ENCODE measurements at regions not wholly inside any gene's neighbourhood (a gene's known extent, or its start where the extent isn't known, plus 50 kb on each side); places are given as distances from the start of the nearest gene placed in this dataset.

DNA sequence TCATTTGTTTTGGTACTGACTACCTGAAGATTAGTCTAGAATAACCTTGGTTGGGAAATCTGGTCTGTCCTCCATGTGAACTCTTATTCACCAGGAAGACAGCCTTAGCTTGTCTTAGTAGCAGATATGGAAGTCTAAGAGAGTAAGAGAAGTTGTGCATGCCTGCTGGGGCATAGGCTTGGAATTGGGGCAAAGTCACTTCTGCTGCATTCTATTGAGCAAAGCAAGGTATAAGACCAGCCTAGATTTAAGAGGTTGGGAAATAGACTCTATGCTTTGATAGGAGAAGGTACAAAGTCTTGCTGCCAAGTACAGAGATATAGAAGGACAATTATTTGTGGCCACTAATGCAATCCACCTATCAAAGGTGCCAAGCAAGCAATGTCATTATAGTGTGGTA, 464.0 kb upstream of the BOD1L1 start:
- no peaks in the 10 kb centered on the region for H3K27me3 ChIP-seq (ENCODE audit: insufficient read depth, low read depth)
- H3K27ac ChIP-seq = no peak overlapping the region
- DNase-seq = no peak
- H3K4me2 ChIP-seq = no peak overlapping the region
- H3K79me2 ChIP-seq (ENCODE audit: low read depth) = no peaks in the 10 kb centered on the region
- no peaks in the 10 kb centered on the region for H3K9me2 ChIP-seq (ENCODE audit: insufficient read depth)
- no peaks in the 10 kb centered on the region for H3F3A ChIP-seq (ENCODE audit: insufficient read depth, low read depth)
- H3K4me3 ChIP-seq = no peak overlapping the region
- H3K36me3 ChIP-seq (ENCODE audit: low read depth) = no peaks in the 10 kb centered on the region
- no TSS peak for BruUV-seq (replicated peaks)
- TF ChIP-seq EZH2 (IDR thresholded peaks at IDR 0.05; ENCODE audit: low read depth) = no peak
- TF ChIP-seq, protein P1, sequence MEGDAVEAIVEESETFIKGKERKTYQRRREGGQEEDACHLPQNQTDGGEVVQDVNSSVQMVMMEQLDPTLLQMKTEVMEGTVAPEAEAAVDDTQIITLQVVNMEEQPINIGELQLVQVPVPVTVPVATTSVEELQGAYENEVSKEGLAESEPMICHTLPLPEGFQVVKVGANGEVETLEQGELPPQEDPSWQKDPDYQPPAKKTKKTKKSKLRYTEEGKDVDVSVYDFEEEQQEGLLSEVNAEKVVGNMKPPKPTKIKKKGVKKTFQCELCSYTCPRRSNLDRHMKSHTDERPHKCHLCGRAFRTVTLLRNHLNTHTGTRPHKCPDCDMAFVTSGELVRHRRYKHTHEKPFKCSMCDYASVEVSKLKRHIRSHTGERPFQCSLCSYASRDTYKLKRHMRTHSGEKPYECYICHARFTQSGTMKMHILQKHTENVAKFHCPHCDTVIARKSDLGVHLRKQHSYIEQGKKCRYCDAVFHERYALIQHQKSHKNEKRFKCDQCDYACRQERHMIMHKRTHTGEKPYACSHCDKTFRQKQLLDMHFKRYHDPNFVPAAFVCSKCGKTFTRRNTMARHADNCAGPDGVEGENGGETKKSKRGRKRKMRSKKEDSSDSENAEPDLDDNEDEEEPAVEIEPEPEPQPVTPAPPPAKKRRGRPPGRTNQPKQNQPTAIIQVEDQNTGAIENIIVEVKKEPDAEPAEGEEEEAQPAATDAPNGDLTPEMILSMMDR (conservative IDR thresholded peaks at IDR 0.05) = no peak
- H3K4me1 ChIP-seq (replicated peaks; ENCODE audit: insufficient read depth) = no peaks in the 10 kb centered on the region
- no peaks in the 10 kb centered on the region for H3K9me3 ChIP-seq (ENCODE audit: insufficient read depth, low read depth)
- H2AFZ ChIP-seq = no peak overlapping the region
- ChIA-PET POLR2A (ENCODE audit: unreplicated experiment) (no interaction called here), CTCF (no interaction called here)
- H4K20me1 ChIP-seq (ENCODE audit: insufficient read depth) = no peaks in the 10 kb centered on the region
- intact Hi-C loops (cut with micrococcal nuclease; ENCODE audit: unreplicated experiment) = no loop called here

DNA sequence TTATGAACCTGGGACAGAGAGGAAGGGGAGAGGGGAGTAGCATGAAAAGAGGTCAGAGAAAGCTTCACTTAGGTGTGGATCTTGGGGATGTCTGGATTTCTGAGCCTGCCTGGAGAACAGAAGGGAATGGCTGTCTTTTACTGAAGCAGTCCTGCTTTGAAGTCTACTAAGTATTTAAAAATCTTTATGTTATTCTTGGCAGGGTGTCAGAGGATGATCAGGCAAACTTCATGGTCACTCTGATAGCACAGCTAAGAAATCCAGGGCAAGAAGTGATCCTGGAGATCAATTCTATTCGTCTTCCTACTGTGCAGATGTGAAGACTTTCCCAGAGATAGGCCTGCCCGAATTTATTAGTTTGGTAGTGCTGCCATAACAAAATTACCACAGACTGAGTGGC, 464.4 kb upstream of the BOD1L1 start:
- ChIA-PET POLR2A (ENCODE audit: unreplicated experiment) (no interaction called here), CTCF (no interaction called here)
- DNase-seq = no peak
- Histone ChIP-seq H3K79me2 (ENCODE audit: low read depth) (no peaks in the 10 kb centered on the region), H3K4me3 (no peak overlapping the region), H2AFZ (no peak overlapping the region), H3F3A (ENCODE audit: insufficient read depth, low read depth) (no peaks in the 10 kb centered on the region), H3K4me1 (replicated peaks; ENCODE audit: insufficient read depth) (no peaks in the 10 kb centered on the region), H3K27ac (no peak overlapping the region), H3K9me2 (ENCODE audit: insufficient read depth) (no peaks in the 10 kb centered on the region), H4K20me1 (ENCODE audit: insufficient read depth) (no peaks in the 10 kb centered on the region), H3K9me3 (ENCODE audit: insufficient read depth, low read depth) (no peaks in the 10 kb centered on the region), H3K36me3 (ENCODE audit: low read depth) (no peaks in the 10 kb centered on the region), H3K4me2 (no peak overlapping the region), H3K27me3 (ENCODE audit: insufficient read depth, low read depth) (no peaks in the 10 kb centered on the region)
- TF ChIP-seq, protein P1 (conservative IDR thresholded peaks at IDR 0.05) = no peak
- TF ChIP-seq EZH2 (IDR thresholded peaks at IDR 0.05; ENCODE audit: low read depth) = no peak
- intact Hi-C loops (cut with micrococcal nuclease; ENCODE audit: unreplicated experiment) = no loop called here
- no TSS peak for BruUV-seq (replicated peaks)

DNA sequence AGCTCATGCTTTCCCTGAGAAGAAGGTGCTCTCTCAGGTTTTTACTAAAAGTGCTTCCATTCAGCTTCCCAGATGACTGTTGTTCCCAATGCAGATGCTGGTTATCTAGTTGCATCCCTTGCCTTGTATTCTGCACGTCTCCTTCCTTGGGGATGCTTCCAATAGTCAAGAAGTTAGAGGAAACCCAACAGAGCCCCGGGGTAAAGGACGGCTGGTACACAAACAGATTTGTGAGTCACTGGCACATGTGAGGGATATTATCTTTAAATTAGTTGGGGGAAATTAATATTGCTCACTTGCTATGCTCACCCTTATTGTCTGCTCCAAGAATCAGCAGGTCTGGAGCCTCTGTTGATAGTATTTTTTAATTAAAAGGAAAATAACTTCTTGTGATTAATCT, 465.2 kb upstream of the BOD1L1 start:
- no peak overlapping the region for H3K4me2 ChIP-seq
- H3F3A ChIP-seq (ENCODE audit: insufficient read depth, low read depth) = no peaks in the 10 kb centered on the region
- no peaks in the 10 kb centered on the region for H3K9me2 ChIP-seq (ENCODE audit: insufficient read depth)
- H3K27me3 ChIP-seq (ENCODE audit: insufficient read depth, low read depth) = no peaks in the 10 kb centered on the region
- no peaks in the 10 kb centered on the region for H4K20me1 ChIP-seq (ENCODE audit: insufficient read depth)
- no peak overlapping the region for H3K4me3 ChIP-seq
- ChIA-PET CTCF (no interaction called here), POLR2A (ENCODE audit: unreplicated experiment) (no interaction called here)
- no peak overlapping the region for H3K27ac ChIP-seq
- no TSS peak for BruUV-seq (replicated peaks)
- no peaks in the 10 kb centered on the region for H3K4me1 ChIP-seq (replicated peaks; ENCODE audit: insufficient read depth)
- DNase-seq = no peak
- no peaks in the 10 kb centered on the region for H3K79me2 ChIP-seq (ENCODE audit: low read depth)
- TF ChIP-seq, protein P1 (conservative IDR thresholded peaks at IDR 0.05) = no peak
- TF ChIP-seq EZH2 (IDR thresholded peaks at IDR 0.05; ENCODE audit: low read depth) = no peak
- H2AFZ ChIP-seq = no peak overlapping the region
- no peaks in the 10 kb centered on the region for H3K36me3 ChIP-seq (ENCODE audit: low read depth)
- H3K9me3 ChIP-seq (ENCODE audit: insufficient read depth, low read depth) = no peaks in the 10 kb centered on the region
- intact Hi-C loops (cut with micrococcal nuclease; ENCODE audit: unreplicated experiment) = no loop called here
